Esophagus squamous epithelium (tissue), 4 donors: ENCODE measurements at regions not wholly inside any gene's neighbourhood (a gene's known extent, or its start where the extent isn't known, plus 50 kb on each side); places are given as distances from the start of the nearest gene placed in this dataset.

Experiments
- POLR2A ChIP-seq, 4 donors: fragments of 450-650 bp; IDR thresholded peaks; one replicate each; pipeline ENCODE4 v1.6.1; 2017; ENCODE audit warnings: antibody characterized with exemption in 4 of 4, mild to moderate bottlenecking in 4 of 4, moderate library complexity in 3 of 4
- TF ChIP-seq, protein P1 (sequence below), 6 experiments: fragments of 450-650 bp in 4 of 6; fragments of 200-600 bp in 2 of 6; sonication (generic) in 2 of 6; IDR thresholded peaks; one replicate each; pipeline ENCODE4 v1.5.1; 2016 to 2019; ENCODE audit warnings: antibody characterized with exemption in 6 of 6, mild to moderate bottlenecking in 4 of 6, moderate library complexity in 4 of 6

DNA sequence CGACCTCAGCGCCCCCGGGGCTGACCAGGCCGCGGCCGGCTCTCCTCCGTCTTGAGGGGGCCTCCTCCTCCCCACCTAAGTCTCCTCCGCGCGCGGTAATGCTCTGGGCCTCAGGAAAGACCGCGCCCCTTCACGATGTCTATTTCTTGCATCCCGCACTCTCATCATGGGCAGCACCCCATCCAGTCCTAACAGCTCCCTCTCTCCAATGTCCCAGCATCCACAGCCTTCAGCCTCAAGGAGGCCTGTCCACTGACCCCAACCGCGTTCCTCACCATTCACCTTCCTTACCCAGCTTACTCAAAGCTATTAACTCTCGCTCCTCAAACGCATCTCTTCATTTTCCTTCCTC lies 77.5 kb downstream of the MAGED4 start:
- TF ChIP-seq, protein P1, sequence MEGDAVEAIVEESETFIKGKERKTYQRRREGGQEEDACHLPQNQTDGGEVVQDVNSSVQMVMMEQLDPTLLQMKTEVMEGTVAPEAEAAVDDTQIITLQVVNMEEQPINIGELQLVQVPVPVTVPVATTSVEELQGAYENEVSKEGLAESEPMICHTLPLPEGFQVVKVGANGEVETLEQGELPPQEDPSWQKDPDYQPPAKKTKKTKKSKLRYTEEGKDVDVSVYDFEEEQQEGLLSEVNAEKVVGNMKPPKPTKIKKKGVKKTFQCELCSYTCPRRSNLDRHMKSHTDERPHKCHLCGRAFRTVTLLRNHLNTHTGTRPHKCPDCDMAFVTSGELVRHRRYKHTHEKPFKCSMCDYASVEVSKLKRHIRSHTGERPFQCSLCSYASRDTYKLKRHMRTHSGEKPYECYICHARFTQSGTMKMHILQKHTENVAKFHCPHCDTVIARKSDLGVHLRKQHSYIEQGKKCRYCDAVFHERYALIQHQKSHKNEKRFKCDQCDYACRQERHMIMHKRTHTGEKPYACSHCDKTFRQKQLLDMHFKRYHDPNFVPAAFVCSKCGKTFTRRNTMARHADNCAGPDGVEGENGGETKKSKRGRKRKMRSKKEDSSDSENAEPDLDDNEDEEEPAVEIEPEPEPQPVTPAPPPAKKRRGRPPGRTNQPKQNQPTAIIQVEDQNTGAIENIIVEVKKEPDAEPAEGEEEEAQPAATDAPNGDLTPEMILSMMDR (IDR thresholded peaks at IDR 0.05): no peak
- no peak for TF ChIP-seq POLR2A (IDR thresholded peaks at IDR 0.05)
